Mucosa of rectum (tissue), 2 donors: ENCODE measurements at regions not wholly inside any gene's neighbourhood (a gene's known extent, or its start where the extent isn't known, plus 50 kb on each side); places are given as distances from the start of the nearest gene placed in this dataset.

Experiments used
- H3K27ac ChIP-seq, 2 donors: one replicate each; pipeline ENCODE4 v1.7.0; 2013; ENCODE audit warnings: inconsistent platforms in 2 of 2, low read depth in 2 of 2, low read length in 2 of 2
- H3K27me3 ChIP-seq, 2 donors: one replicate each; pipeline ENCODE4 v1.7.0; 2013; ENCODE audit warnings: low read length in 2 of 2; ENCODE audit not compliant: control insufficient read depth in 2 of 2, insufficient read depth in 2 of 2
- H3K36me3 ChIP-seq, 2 donors: one replicate each; pipeline ENCODE4 v1.7.0; 2013; ENCODE audit warnings: low read length in 2 of 2; ENCODE audit not compliant: control insufficient read depth in 2 of 2, insufficient read depth in 2 of 2
- H3K4me1 ChIP-seq, 2 donors: one replicate each; pipeline ENCODE4 v1.7.0; 2013; ENCODE audit warnings: low read length in 2 of 2, mild to moderate bottlenecking in 1 of 2; ENCODE audit not compliant: control insufficient read depth in 2 of 2, insufficient read depth in 2 of 2
- H3K4me3 ChIP-seq, 2 donors: one replicate each; pipeline ENCODE4 v1.7.0; 2013; ENCODE audit warnings: low read length in 2 of 2
- H3K9ac ChIP-seq, 2 donors: one replicate each; pipeline ENCODE4 v1.7.0; 2013; ENCODE audit warnings: low read length in 2 of 2, low read depth in 1 of 2, mild to moderate bottlenecking in 1 of 2
- H3K9me3 ChIP-seq, 2 donors: one replicate each; pipeline ENCODE4 v1.7.0; 2013; ENCODE audit warnings: low read length in 2 of 2; ENCODE audit not compliant: control insufficient read depth in 2 of 2
- donor health status: healthy.
- donor health status: Normal muscosa, but diverticular disease.

DNA sequence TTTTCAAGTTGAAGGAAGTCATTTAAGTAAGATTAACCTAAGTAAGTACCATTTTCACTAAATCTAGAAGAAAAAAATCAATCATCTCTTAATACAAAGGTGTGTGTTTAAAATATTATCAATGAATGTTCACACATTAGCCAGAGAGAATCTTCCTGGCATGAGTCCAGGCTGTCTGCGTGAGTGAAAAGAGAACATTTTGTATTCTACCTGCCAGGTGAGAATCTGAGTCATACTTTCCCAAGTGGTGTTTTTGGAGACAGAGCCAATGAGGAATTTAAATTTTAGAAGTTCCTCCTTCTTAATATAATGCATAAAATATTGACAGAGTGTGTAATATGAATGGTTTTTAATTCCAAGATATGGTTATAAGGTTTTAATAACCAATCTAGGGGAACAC is 371.8 kb upstream of the NR3C2 start:
- no peaks in the 10 kb centered on the region for H3K36me3 ChIP-seq
- no peaks in the 10 kb centered on the region for H3K4me1 ChIP-seq
- no peaks in the 10 kb centered on the region for H3K9me3 ChIP-seq
- no peak overlapping the region for H3K4me3 ChIP-seq
- no peak overlapping the region for H3K9ac ChIP-seq
- H3K27ac ChIP-seq, result no peak overlapping the region
- no peaks in the 10 kb centered on the region for H3K27me3 ChIP-seq

DNA sequence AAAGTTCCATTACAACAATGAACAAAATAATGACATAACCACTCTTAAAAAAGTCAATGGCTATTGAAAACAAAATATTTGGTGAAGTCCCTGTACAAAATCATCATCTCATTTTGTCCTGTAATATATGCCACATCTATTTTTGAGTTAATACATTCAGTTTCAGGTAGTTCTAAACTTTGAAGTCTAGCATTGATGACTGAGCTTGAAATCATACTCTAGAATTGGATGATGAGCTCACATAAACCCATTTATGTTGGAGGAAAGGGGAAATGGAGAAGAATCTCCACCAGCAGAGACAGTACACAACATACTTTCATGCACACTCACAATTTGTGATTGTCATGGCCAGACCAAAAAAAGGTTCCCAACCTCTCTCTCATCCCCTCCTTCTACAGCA is 371.1 kb upstream of the NR3C2 start:
- H3K9ac ChIP-seq, result no peak overlapping the region
- H3K4me3 ChIP-seq, result no peak overlapping the region
- H3K36me3 ChIP-seq, result no peaks in the 10 kb centered on the region
- no peak overlapping the region for H3K27ac ChIP-seq
- H3K9me3 ChIP-seq, result no peaks in the 10 kb centered on the region
- no peaks in the 10 kb centered on the region for H3K27me3 ChIP-seq
- H3K4me1 ChIP-seq, result no peaks in the 10 kb centered on the region

DNA sequence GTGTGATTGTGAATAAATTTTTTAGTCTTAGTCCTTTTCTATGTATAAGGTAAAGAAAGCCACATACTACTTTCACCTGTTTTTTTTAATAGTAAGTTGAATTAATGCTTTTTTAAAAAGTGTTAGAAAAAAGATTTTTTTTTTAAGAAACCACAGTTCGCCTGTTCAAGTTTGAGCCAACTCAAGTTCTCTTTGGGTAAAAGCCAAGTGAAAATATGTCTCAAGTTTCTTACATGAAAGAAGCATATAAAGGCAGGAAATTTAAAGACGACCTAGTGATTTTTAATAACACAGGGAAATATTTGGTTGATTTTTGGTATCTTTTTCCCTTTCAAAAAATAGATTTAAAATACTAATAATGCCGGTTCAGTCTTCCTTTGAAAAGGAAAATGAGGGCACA is 369.9 kb upstream of the NR3C2 start:
- Histone ChIP-seq H3K27me3 (no peaks in the 10 kb centered on the region), H3K36me3 (no peaks in the 10 kb centered on the region), H3K27ac (no peak overlapping the region), H3K4me1 (no peaks in the 10 kb centered on the region), H3K9ac (no peak overlapping the region), H3K4me3 (no peak overlapping the region), H3K9me3 (no peaks in the 10 kb centered on the region)

DNA sequence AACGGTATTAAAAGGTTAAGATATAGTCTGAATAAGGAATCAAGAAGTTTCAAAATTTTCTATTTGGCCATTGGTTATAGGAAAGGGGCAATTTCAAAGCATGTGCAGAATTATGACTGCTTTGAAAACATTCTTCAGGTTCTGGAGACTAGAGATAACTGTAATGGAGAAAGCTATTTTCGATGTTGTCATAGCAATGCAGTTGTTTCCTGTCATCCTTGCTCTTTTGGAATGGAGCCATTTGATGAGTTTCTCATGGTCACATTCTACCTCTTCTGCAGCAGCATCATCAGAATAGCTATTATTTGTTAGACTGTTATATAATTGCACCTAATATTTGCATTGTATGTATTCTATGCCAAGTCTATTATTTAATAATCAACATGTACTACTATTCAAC is 368.2 kb upstream of the NR3C2 start:
- Histone ChIP-seq H3K27me3 (no peaks in the 10 kb centered on the region), H3K9ac (no peak overlapping the region), H3K9me3 (no peaks in the 10 kb centered on the region), H3K4me3 (no peak overlapping the region), H3K27ac (no peak overlapping the region), H3K36me3 (no peaks in the 10 kb centered on the region), H3K4me1 (no peaks in the 10 kb centered on the region)

DNA sequence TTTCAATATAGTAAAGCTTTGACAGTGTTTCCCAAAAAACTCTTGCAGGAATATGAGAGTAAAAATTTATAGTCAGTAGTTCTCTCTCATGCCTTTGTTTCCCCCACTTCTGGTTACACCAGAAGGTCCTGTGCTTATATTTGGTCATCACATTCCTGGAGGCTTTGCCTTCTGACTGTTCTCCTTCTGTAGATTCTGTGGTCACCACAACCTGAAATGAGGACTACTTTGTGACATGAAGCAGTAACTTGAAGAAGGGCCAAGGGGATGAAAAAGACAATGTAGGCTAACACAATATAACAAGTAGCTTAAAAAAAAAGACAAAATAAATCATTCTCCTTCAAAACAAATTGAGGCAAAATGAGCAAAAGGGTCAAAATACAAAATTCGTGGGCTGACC is 366.2 kb upstream of the NR3C2 start:
- no peaks in the 10 kb centered on the region for H3K4me1 ChIP-seq
- H3K4me3 ChIP-seq, result no peak overlapping the region
- H3K36me3 ChIP-seq, result no peaks in the 10 kb centered on the region
- H3K27ac ChIP-seq, result no peak overlapping the region
- H3K27me3 ChIP-seq, result no peaks in the 10 kb centered on the region
- no peaks in the 10 kb centered on the region for H3K9me3 ChIP-seq
- no peak overlapping the region for H3K9ac ChIP-seq

DNA sequence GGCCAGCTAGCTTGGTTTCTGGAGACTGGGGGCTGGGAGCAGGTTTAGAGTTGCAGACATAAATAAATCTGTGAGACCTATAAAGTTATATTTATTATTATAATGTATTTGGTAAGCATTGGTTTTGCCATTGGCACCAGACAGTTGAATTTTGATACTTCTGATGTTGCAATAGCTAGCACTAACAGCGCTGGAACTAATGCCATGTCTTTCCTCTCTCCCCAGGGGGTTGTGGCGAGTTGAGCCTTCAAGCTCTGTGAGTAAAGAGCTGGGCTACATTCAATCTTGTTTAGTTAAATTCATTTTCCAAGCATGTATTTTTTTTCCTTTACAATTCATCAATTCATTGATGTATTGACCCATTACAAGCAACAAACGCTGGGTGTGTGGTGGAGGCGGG is 358.7 kb upstream of the NR3C2 start:
- no peak overlapping the region for H3K9ac ChIP-seq
- H3K27ac ChIP-seq, result no peak overlapping the region
- H3K27me3 ChIP-seq, result no peaks in the 10 kb centered on the region
- no peaks in the 10 kb centered on the region for H3K9me3 ChIP-seq
- no peak overlapping the region for H3K4me3 ChIP-seq
- no peaks in the 10 kb centered on the region for H3K4me1 ChIP-seq
- no peaks in the 10 kb centered on the region for H3K36me3 ChIP-seq

DNA sequence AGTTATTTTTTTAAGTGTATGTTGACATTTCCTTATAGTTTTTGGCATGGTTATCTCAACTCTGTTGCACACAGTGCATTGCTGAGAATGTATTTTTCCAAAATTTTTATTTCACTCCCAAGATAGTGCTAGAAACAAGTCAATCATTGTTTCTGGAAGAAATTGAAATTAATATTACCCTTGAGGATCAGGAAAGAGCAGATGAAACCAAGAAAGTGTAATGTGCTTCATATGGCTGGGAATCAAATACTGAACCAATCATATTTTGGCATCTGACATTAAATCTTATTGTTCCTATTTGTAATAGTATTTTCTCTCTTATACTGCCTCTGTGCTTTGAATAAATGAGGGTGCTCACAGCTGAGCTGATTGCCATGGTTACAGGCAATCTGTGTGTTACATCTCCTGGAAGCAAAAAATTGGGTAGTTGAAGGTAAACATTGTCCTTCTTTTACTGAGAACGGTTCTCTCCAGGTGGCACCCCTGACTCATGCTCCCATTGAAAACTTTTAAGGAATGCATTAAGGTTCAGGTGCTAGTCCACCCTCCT is 358.2 kb upstream of the NR3C2 start:
- no peak overlapping the region for H3K9ac ChIP-seq
- H3K27ac ChIP-seq, result no peak overlapping the region
- no peaks in the 10 kb centered on the region for H3K36me3 ChIP-seq
- H3K27me3 ChIP-seq, result no peaks in the 10 kb centered on the region
- no peak overlapping the region for H3K4me3 ChIP-seq
- H3K4me1 ChIP-seq, result no peaks in the 10 kb centered on the region
- no peaks in the 10 kb centered on the region for H3K9me3 ChIP-seq

DNA sequence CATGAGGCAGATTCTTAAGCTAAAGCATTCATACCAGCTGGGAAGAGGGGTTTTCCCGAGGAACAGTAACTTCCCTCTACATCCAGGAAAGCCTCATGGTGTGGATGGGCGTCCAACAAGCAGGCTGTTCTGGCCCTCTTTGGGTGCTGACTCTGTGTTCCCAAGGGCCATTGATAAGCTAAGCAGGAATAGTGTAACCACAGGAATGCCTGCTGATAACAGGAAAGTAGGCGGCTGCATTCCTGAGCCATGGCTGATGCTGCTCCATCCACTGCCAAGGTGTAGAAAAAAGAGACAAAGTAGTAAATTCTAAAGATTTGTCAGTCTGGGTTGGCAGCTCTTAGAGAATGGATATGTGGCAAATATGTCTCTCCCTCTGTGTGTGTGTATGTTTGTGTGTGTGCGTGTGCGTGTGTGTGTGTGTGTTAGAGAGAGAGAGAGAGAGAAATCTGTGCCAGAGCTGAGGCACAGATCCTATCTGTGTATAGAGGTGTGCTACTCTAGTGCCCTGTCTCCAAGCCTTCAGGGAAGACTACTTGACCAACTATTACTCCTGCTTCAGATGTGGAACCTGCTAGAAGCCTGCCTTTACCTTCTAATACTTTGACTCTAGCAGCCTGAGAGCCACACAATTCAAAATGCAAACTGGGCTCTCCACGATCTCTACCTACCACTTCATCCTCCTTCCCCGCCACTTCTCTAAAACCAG is 353.1 kb upstream of the NR3C2 start:
- Histone ChIP-seq H3K36me3 (no peaks in the 10 kb centered on the region), H3K27ac (no peak overlapping the region), H3K4me1 (no peaks in the 10 kb centered on the region), H3K9ac (no peak overlapping the region), H3K27me3 (no peaks in the 10 kb centered on the region), H3K9me3 (no peaks in the 10 kb centered on the region), H3K4me3 (no peak overlapping the region)

DNA sequence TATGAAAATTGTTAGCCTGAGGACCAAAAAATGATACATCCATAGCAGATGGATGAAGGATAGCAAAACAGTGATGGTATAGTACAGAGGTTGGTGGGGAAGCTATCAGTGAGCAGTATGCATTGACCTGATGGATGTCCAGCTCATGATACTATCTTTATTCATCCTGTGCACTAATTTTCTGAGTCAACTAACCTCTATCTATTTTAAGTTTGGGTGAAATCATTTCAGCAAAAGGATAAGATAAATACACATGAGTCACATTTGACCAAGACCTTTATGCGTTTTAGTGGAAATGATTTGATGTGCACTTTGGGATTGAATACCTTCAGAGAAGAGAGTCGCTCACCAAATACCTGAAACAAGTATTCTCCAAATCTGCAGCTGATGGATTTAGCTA is 351.0 kb upstream of the NR3C2 start:
- Histone ChIP-seq H3K27me3 (no peaks in the 10 kb centered on the region), H3K27ac (no peak overlapping the region), H3K4me3 (no peak overlapping the region), H3K4me1 (no peaks in the 10 kb centered on the region), H3K9me3 (no peaks in the 10 kb centered on the region), H3K36me3 (no peaks in the 10 kb centered on the region), H3K9ac (no peak overlapping the region)

DNA sequence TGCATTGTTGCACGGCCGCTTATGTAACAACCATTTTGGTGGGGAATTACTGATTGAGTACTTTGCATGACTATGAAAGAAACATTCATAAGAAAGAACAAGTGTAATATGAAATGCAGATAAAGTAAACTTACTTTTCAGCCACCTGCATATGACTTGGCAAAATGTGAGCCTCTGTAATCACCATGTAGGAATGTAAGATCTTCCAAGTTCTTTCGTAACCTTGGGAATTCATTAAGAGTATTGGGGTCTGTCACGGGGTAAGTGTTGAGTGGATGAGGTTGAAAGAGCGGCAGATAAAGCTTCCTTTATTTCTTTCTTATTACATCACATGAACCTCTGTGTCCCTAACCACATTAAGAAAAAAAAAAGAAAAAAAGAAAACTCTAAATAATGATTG is 348.5 kb upstream of the NR3C2 start:
- no peak overlapping the region for H3K4me3 ChIP-seq
- peaks cover 4 to 11% of the 10 kb centered on the region in 2 donors for H3K4me1 ChIP-seq
- H3K9me3 ChIP-seq, result no peaks in the 10 kb centered on the region
- no peak overlapping the region for H3K9ac ChIP-seq
- no peak overlapping the region for H3K27ac ChIP-seq
- H3K27me3 ChIP-seq, result no peaks in the 10 kb centered on the region
- H3K36me3 ChIP-seq, result no peaks in the 10 kb centered on the region
